Body of pancreas (tissue), 4 donors: ENCODE measurements at regions not wholly inside any gene's neighbourhood (a gene's known extent, or its start where the extent isn't known, plus 50 kb on each side); places are given as distances from the start of the nearest gene placed in this dataset.

Experiments
- ATAC-seq: fragments of 150-250 bp; one replicate; pipeline ENCODE4 v1.9.1; 2016
- DNase-seq, 4 donors: peaks; one replicate each; pipeline ENCODE4 v3.0.0-alpha.2; 2019
- H3K27ac ChIP-seq, 4 donors: fragments of 200-600 bp; sonication (generic); 1 replicate in 3 of 4; 2 replicates in 1 of 4; pipeline versions ENCODE4 v1.5.1 to v1.6.1; 2016 to 2019; ENCODE audit warnings: mild to moderate bottlenecking in 1 of 4, mixed read lengths in 1 of 4, moderate library complexity in 1 of 4
- H3K27me3 ChIP-seq, 2 donors: fragments of 200-600 bp; sonication (generic); one replicate each; pipeline ENCODE4 v1.6.0; 2016; ENCODE audit warnings: mild to moderate bottlenecking in 1 of 2
- H3K36me3 ChIP-seq, 2 donors: fragments of 200-600 bp; sonication (generic); replicated peaks in 1 of 2; 2 replicates each; pipeline ENCODE4 v1.5.1; 2016; ENCODE audit warnings: low read depth in 2 of 2; ENCODE audit not compliant: insufficient read depth in 1 of 2
- H3K4me1 ChIP-seq: fragments of 200-600 bp; sonication (generic); one replicate; pipeline ENCODE4 v1.6.0; 2016
- H3K4me3 ChIP-seq, 2 donors: fragments of 200-600 bp; sonication (generic); 1 replicate in 1 of 2; 2 replicates in 1 of 2; pipeline ENCODE4 v1.5.1; 2016 to 2019
- H3K9me3 ChIP-seq, 3 donors: fragments of 200-600 bp; sonication (generic); 1 replicate in 2 of 3; 2 replicates in 1 of 3; pipeline ENCODE4 v1.5.1; 2016
- CTCF ChIP-seq, 7 experiments: fragments of 450-650 bp in 4 of 7; fragments of 200-600 bp in 3 of 7; sonication (generic) in 3 of 7; IDR thresholded peaks; one replicate each; pipeline ENCODE4 v1.5.1; 2016 to 2019; ENCODE audit warnings: antibody characterized with exemption in 7 of 7
- POLR2A ChIP-seq, 3 donors: fragments of 450-650 bp; IDR thresholded peaks; one replicate each; pipeline ENCODE4 v1.6.1; 2016; ENCODE audit warnings: antibody characterized with exemption in 3 of 3, mild to moderate bottlenecking in 2 of 3
- WGBS, 2 donors: methylation state at CpG; one replicate each; pipeline ENCODE4 v1.1.5; 2017; 5-methylcytosine and 5-hydroxymethylcytosine counted together
- intact Hi-C: fragments of 100-400 bp; cut with DNase I; formaldehyde crosslinking; loops from one replicate; pipeline ENCODE4 v1.15.1; 2023

GRCh38 chr3:13213911-13214846 lies 140.9 kb upstream of the IQSEC1 start:
- intact Hi-C loops: no loop called here
- WGBS, 2 donors: 80 to 87% methylated on average over 15 to 26 of the region's 26 CpGs
- TF ChIP-seq POLR2A (IDR thresholded peaks at IDR 0.05) (no peak), CTCF (IDR thresholded peaks at IDR 0.05) (peak in 1 of 7 experiments; percentile 27)
- Histone ChIP-seq H3K27me3 (no peaks in the 10 kb centered on the region), H3K4me1 (peaks cover 3% of the 10 kb centered on the region), H3K27ac (peak overlapping the region in 1 of 4 donors; percentile 27), H3K4me3 (no peak overlapping the region), H3K9me3 (no peaks in the 10 kb centered on the region), H3K36me3 (no peaks in the 10 kb centered on the region)
- DNase-seq (peak in 3 of 4 donors; percentile 65 to 77 (median 70)), ATAC-seq (no peak)

GRCh38 chr3:13213490-13213889 lies 140.3 kb upstream of the IQSEC1 start:
- Histone ChIP-seq H3K36me3 (no peaks in the 10 kb centered on the region), H3K27ac (no peak overlapping the region), H3K4me1 (no peaks in the 10 kb centered on the region), H3K27me3 (no peaks in the 10 kb centered on the region), H3K4me3 (no peak overlapping the region), H3K9me3 (no peaks in the 10 kb centered on the region)
- WGBS, 2 donors: 92% methylated on average over 3 of the region's 3 CpGs
- ATAC-seq: no peak
- intact Hi-C loops: no loop called here
- DNase-seq: no peak
- TF ChIP-seq POLR2A (IDR thresholded peaks at IDR 0.05) (no peak), CTCF (IDR thresholded peaks at IDR 0.05) (no peak)

DNA sequence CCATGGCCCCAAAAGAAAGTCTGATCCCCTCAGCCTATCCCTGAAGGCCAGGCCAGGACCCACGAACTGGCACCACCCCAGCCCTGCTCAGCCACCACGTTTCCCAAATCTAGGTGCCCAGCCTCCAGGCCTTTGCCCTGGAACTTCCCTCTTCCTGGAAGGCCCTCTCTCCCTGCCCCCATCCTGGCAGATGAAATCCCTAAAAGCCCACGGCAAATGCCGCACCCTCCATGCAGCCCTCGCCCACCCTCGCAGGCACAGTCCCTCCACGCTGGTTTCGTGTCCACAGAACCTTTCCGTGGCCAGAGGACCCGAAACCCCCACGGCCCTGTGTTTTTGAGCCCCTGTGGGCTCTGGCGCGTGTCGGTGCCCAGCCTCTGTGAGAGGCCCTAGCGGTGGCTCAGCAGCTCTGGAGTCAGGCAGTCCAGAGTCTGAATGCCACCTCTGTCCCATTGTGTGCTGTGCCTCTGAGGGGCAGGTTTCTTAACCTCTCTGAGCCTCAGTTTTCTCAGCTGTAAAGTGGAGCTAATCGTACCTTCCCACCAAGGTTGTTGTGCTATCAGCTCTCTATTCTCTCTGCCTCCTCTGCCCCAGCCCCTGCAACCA lies 138.5 kb upstream of the IQSEC1 start:
- ATAC-seq: no peak
- no peak overlapping the region for H3K4me3 ChIP-seq
- intact Hi-C loops: no loop called here
- no peaks in the 10 kb centered on the region for H3K4me1 ChIP-seq
- no peak overlapping the region for H3K27ac ChIP-seq
- H3K9me3 ChIP-seq: no peaks in the 10 kb centered on the region
- no peaks in the 10 kb centered on the region for H3K27me3 ChIP-seq
- TF ChIP-seq POLR2A (IDR thresholded peaks at IDR 0.05) (no peak), CTCF (IDR thresholded peaks at IDR 0.05) (no peak)
- DNase-seq: no peak
- 81 to 84% methylated on average over 15 to 16 of the region's 16 CpGs for WGBS, 2 donors
- no peaks in the 10 kb centered on the region for H3K36me3 ChIP-seq

DNA sequence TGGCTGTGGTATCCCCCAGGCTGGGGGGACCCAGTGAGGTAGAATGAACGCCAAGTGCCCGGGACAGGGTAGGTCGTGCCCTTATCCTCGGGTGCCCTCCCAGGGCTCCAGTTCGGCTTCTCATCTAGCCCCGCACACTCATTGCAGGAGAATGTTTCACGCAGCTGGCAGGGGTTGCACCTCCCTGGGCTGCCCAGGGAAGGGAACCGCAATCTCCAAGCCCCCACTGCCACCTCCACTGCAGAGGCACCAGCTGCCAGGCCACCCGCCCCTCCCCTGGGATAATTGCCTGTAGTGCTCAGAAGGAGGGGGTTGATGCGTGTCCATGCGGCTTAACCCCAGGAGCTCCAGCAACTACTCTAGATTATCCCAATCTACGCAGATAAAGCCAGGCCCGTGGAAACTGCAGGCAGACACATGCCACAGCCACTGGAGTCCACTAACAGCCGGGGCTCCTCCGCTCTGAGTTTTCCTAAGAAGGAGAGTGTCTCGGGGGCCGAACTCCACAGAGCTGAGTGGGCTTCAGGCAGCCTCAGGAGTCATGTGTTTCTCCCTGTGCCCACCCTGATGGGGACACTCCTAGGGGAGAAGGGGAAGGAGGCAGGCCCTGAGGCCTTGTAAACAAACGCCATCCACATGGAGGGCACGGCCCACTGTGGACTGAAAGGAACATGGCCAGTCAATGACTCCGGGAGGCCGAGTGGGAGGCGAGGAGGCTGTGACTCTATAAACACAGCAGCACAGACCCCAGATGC lies 137.2 kb upstream of the IQSEC1 start:
- DNase-seq (no peak), ATAC-seq (no peak)
- WGBS, 2 donors: 81 to 85% methylated on average over 17 to 19 of the region's 22 CpGs
- no peaks in the 10 kb centered on the region for H3K27me3 ChIP-seq
- no peaks in the 10 kb centered on the region for H3K36me3 ChIP-seq
- intact Hi-C loops: no loop called here
- TF ChIP-seq POLR2A (IDR thresholded peaks at IDR 0.05) (no peak), CTCF (IDR thresholded peaks at IDR 0.05) (no peak)
- H3K4me3 ChIP-seq: no peak overlapping the region
- no peak overlapping the region for H3K27ac ChIP-seq
- no peaks in the 10 kb centered on the region for H3K4me1 ChIP-seq
- H3K9me3 ChIP-seq: no peaks in the 10 kb centered on the region
